ENCODE measurements at regions not wholly inside any gene's neighbourhood (a gene's known extent, or its start where the extent isn't known, plus 50 kb on each side); places are given as distances from the start of the nearest gene placed in this dataset.

DNA sequence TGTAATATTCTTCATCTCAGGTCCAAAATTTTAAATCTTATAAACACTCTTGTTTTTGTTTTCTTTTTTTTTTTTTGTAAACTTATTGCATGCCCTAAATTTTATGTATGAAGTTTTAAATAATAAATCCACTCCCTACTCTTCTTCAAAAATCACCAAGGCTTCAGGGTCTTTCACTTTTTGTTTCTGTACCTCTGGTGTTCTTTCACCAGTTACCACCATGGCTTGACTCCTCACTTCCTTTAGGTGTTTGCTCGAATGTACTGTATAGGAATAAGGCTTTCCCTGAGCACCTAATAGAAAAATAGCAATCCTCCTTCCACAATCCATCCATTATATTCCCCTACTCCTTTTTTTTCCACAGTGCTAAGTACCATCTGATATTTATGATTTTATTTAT is 962.8 kb upstream of the POT1 start:
- no peaks in the 10 kb centered on the region for H3K27me3 ChIP-seq (ENCODE audit: control insufficient read depth, insufficient read depth, low read length)
- H3K36me3 ChIP-seq (ENCODE audit: control insufficient read depth, insufficient read depth, low read length), result no peaks in the 10 kb centered on the region
- H3K9me3 ChIP-seq (ENCODE audit: control insufficient read depth, insufficient read depth, low read length), result no peaks in the 10 kb centered on the region
- H3K4me1 ChIP-seq (ENCODE audit: control insufficient read depth, insufficient read depth, low read length), result no peaks in the 10 kb centered on the region
- H3K27ac ChIP-seq (ENCODE audit: low read depth, low read length), result no peak overlapping the region
- WGBS (ENCODE audit: insufficient coverage), result no CpG with 5 or more reads among the region's 1 CpG
- no peak for DNase-seq (ENCODE audit: low read depth in 4 of 6, low spot score in 6 of 6)
- H3K4me3 ChIP-seq (ENCODE audit: low read depth, low read length), result no peak overlapping the region

DNA sequence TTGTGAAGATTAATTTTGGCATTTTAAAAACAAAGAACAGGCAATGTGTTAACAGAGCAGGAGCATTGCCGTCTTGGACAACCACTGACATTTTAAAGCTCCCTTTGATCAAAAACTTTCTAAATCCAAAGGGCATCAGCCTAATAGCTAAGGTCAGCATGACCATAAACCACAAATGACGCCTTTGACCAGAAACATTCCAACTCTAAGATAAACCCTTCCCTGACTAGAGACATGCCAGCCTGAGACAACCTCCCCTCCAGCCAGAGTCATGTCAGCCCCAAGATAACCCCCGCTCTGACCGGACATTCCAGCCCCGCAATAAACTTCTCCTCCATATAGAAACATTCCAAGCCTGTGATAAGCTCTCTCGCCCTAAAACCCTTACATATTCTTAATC is 949.4 kb upstream of the POT1 start:
- Histone ChIP-seq H3K4me1 (ENCODE audit: control insufficient read depth, insufficient read depth, low read length) (no peaks in the 10 kb centered on the region), H3K9me3 (ENCODE audit: control insufficient read depth, insufficient read depth, low read length) (peaks cover 1% of the 10 kb centered on the region), H3K27me3 (ENCODE audit: control insufficient read depth, insufficient read depth, low read length) (no peaks in the 10 kb centered on the region), H3K27ac (ENCODE audit: low read depth, low read length) (no peak overlapping the region), H3K36me3 (ENCODE audit: control insufficient read depth, insufficient read depth, low read length) (no peaks in the 10 kb centered on the region), H3K4me3 (ENCODE audit: low read depth, low read length) (no peak overlapping the region)
- no peak for DNase-seq (ENCODE audit: low read depth in 4 of 6, low spot score in 6 of 6)
- 88% methylated on average over 2 of the region's 6 CpGs for WGBS (ENCODE audit: insufficient coverage)

DNA sequence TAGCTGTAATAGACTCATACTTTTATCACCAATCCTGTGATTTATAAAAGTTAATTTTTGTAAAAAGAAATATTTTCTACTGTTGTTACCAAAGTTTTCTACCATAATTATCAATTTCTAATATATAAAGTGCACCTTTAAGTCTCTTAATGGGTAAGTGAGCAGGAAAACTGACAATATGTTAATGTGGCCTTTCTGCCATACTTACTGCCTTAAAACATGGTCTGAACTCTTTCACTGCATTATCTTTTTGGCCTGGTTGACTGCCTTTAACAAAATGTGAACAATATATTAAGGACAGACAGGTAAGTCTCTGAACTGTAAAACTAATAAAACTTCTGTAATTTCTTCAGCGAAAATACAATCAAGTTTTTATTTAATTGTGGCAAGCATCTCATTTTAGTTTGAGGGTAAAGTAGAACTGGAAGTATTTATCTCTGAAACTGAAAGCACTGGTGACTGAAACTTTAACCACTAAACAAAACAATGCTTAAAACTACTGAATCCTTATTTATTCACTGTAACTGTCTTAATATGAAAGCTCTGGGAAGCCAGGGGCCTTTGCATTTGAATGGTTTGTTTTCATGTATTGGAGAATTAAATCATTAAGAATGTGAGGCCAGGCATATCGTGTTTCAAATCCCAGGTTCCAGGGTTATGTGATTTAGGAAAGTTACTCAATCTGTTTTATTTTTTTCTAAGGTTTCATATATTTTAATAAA is 948.8 kb upstream of the POT1 start:
- Histone ChIP-seq H3K4me1 (ENCODE audit: control insufficient read depth, insufficient read depth, low read length) (no peaks in the 10 kb centered on the region), H3K27ac (ENCODE audit: low read depth, low read length) (no peak overlapping the region), H3K36me3 (ENCODE audit: control insufficient read depth, insufficient read depth, low read length) (no peaks in the 10 kb centered on the region), H3K9me3 (ENCODE audit: control insufficient read depth, insufficient read depth, low read length) (peaks cover 1% of the 10 kb centered on the region), H3K4me3 (ENCODE audit: low read depth, low read length) (no peak overlapping the region), H3K27me3 (ENCODE audit: control insufficient read depth, insufficient read depth, low read length) (no peaks in the 10 kb centered on the region)
- WGBS (ENCODE audit: insufficient coverage), result no CpG with 5 or more reads among the region's 2 CpGs
- DNase-seq (ENCODE audit: low read depth in 4 of 6, low spot score in 6 of 6), result no peak

DNA sequence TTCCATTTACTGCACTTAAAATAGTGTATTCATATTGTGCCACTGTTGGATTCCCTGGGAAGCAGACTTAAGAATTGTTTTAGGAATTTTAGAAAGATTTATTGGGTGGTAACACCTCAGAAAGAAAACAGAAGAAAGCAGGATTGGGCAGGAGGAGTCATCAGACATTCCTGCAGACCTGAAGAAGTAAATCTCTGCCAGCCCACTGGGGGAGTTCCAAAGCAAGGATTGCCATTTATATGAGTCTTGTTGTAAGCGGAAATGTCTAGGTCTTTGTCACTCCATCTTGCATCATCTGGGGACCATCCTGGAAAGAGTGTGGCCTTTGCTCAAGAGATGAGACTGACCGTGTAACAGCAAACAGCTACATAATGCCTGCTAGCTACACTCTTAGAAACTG is 947.6 kb upstream of the POT1 start:
- WGBS (ENCODE audit: insufficient coverage), result 100% methylated on average over 1 of the region's 2 CpGs
- H3K27me3 ChIP-seq (ENCODE audit: control insufficient read depth, insufficient read depth, low read length), result no peaks in the 10 kb centered on the region

DNA sequence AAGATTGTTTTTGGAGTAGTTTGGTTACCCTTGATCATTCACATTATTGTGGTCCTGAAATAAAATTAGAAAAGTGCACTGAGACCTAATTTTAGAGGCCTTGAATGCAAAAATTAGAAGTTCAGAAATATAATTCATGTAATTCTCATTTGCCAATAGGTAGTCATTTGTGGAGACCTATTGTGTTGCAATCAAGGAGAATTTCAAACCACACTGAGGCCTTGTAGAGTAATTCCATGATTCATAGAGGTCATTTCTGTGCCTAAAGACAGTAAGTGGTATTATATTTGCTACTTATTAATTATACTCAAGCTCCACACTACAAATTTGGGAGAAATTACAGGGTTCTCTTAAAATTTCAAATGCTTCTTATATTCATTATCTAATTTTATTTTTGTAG is 946.8 kb upstream of the POT1 start:
- no peaks in the 10 kb centered on the region for H3K36me3 ChIP-seq (ENCODE audit: control insufficient read depth, insufficient read depth, low read length)
- no peak overlapping the region for H3K4me3 ChIP-seq (ENCODE audit: low read depth, low read length)

More for the DNA sequence above, 947.6 kb upstream of the POT1 start:
- H3K9me3 ChIP-seq (ENCODE audit: control insufficient read depth, insufficient read depth, low read length), result peaks cover 1% of the 10 kb centered on the region
- H3K36me3 ChIP-seq (ENCODE audit: control insufficient read depth, insufficient read depth, low read length), result no peaks in the 10 kb centered on the region
- H3K4me1 ChIP-seq (ENCODE audit: control insufficient read depth, insufficient read depth, low read length), result no peaks in the 10 kb centered on the region
- H3K27ac ChIP-seq (ENCODE audit: low read depth, low read length), result no peak overlapping the region
- no peak overlapping the region for H3K4me3 ChIP-seq (ENCODE audit: low read depth, low read length)
- no peak for DNase-seq (ENCODE audit: low read depth in 4 of 6, low spot score in 6 of 6)

DNA sequence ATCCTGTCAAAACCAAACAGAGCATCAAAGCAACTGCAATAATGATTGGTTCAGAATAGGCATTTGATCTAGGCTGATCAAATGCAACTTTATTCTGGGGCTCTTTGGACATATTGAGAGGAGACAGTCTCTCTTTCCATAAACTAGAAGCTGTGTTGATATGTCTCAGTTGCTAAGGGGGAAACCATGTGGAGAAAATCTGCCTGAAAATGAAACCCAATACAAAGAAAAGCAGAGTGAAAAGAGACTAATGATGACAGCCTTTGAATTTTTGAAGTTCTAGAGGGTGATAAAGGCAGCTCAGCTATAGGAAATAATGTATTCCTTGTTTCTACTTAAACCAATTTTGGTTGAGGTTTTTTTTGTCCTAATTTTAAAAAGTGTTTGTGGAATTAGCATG is 941.8 kb upstream of the POT1 start:
- DNase-seq (ENCODE audit: low read depth in 4 of 6, low spot score in 6 of 6), result no peak
- no peaks in the 10 kb centered on the region for H3K4me1 ChIP-seq (ENCODE audit: control insufficient read depth, insufficient read depth, low read length)
- no peaks in the 10 kb centered on the region for H3K36me3 ChIP-seq (ENCODE audit: control insufficient read depth, insufficient read depth, low read length)
- no peak overlapping the region for H3K27ac ChIP-seq (ENCODE audit: low read depth, low read length)
- no peaks in the 10 kb centered on the region for H3K27me3 ChIP-seq (ENCODE audit: control insufficient read depth, insufficient read depth, low read length)
- no peak overlapping the region for H3K4me3 ChIP-seq (ENCODE audit: low read depth, low read length)
- H3K9me3 ChIP-seq (ENCODE audit: control insufficient read depth, insufficient read depth, low read length), result no peaks in the 10 kb centered on the region

More for the DNA sequence above, 946.8 kb upstream of the POT1 start:
- H3K9me3 ChIP-seq (ENCODE audit: control insufficient read depth, insufficient read depth, low read length), result peaks cover 1% of the 10 kb centered on the region
- H3K27me3 ChIP-seq (ENCODE audit: control insufficient read depth, insufficient read depth, low read length), result no peaks in the 10 kb centered on the region
- H3K4me1 ChIP-seq (ENCODE audit: control insufficient read depth, insufficient read depth, low read length), result no peaks in the 10 kb centered on the region
- DNase-seq (ENCODE audit: low read depth in 4 of 6, low spot score in 6 of 6), result no peak
- no peak overlapping the region for H3K27ac ChIP-seq (ENCODE audit: low read depth, low read length)

DNA sequence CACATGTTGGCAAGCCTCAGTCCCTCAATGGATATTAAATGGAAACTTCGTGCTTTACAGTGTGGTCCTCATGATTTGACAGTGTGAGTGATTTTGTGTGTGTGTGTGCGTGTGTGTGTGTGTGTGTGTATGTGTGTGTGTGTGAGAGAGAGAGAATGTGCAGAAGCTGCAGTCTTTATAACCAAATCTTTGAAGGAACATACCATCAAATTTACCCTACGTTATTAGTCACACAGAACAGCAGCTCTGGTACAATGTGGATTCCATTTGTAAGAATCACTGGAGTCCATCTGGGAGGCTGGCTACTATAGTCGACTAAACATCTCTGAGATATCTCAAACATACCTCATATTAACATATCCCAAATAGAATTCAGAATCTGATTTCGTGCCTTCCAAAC is 928.0 kb upstream of the POT1 start:
- Histone ChIP-seq H3K9me3 (ENCODE audit: control insufficient read depth, insufficient read depth, low read length) (peaks cover 2% of the 10 kb centered on the region), H3K36me3 (ENCODE audit: control insufficient read depth, insufficient read depth, low read length) (no peaks in the 10 kb centered on the region), H3K27me3 (ENCODE audit: control insufficient read depth, insufficient read depth, low read length) (no peaks in the 10 kb centered on the region), H3K27ac (ENCODE audit: low read depth, low read length) (no peak overlapping the region), H3K4me1 (ENCODE audit: control insufficient read depth, insufficient read depth, low read length) (no peaks in the 10 kb centered on the region), H3K4me3 (ENCODE audit: low read depth, low read length) (no peak overlapping the region)
- WGBS (ENCODE audit: insufficient coverage), result 80% methylated on average over 1 of the region's 5 CpGs
- DNase-seq (ENCODE audit: low read depth in 4 of 6, low spot score in 6 of 6), result no peak

DNA sequence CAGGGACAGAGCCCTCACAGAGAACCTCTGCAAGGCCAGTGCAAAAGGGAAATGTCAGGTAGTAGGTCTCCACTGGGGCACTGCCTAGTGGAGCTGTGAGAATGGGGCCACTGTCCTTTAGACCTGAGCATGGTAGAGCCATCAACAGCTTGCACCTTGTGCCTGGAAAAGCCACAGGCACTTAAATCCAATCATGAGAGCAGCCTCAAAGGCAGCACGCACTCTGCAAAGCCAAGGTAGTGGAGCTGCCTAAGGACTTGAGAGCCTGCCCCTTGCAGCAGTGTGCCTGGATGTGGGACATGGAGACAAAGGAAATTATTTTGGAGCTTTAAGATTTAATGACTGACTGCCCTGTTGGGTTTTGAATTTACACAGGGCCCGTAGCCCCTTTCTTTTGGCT is 918.5 kb upstream of the POT1 start:
- 100% methylated on average over 1 of the region's 2 CpGs for WGBS (ENCODE audit: insufficient coverage)
- Histone ChIP-seq H3K27me3 (ENCODE audit: control insufficient read depth, insufficient read depth, low read length) (no peaks in the 10 kb centered on the region), H3K36me3 (ENCODE audit: control insufficient read depth, insufficient read depth, low read length) (no peaks in the 10 kb centered on the region), H3K9me3 (ENCODE audit: control insufficient read depth, insufficient read depth, low read length) (peaks cover 1% of the 10 kb centered on the region), H3K4me1 (ENCODE audit: control insufficient read depth, insufficient read depth, low read length) (no peaks in the 10 kb centered on the region), H3K4me3 (ENCODE audit: low read depth, low read length) (no peak overlapping the region), H3K27ac (ENCODE audit: low read depth, low read length) (no peak overlapping the region)
- DNase-seq (ENCODE audit: low read depth in 4 of 6, low spot score in 6 of 6), result no peak

DNA sequence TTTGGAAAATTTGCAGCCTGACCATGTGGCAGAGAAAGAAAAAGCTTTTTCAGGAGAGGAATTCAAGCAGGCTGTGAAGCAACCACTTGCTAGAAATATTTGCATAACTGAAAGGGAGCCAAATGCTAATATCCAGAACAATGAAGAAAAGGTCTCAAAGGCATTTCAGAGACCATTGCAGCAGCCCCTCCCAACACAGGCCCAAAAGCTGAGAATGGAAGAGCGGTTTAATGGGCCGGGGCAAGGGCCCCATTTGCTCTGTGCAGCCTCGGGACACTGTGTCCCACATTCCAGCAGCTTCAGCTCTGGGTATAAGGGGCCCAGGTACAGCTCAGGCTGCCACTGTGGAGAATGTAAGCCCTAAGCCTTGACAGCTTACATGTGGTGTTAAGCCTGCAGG is 918.1 kb upstream of the POT1 start:
- DNase-seq (ENCODE audit: low read depth in 4 of 6, low spot score in 6 of 6), result peak in 2 of 6 donors; percentile 1 to 8
- no peaks in the 10 kb centered on the region for H3K4me1 ChIP-seq (ENCODE audit: control insufficient read depth, insufficient read depth, low read length)
- no peak overlapping the region for H3K4me3 ChIP-seq (ENCODE audit: low read depth, low read length)
- WGBS (ENCODE audit: insufficient coverage), result 34% methylated on average over 3 of the region's 3 CpGs
- no peaks in the 10 kb centered on the region for H3K36me3 ChIP-seq (ENCODE audit: control insufficient read depth, insufficient read depth, low read length)
- H3K9me3 ChIP-seq (ENCODE audit: control insufficient read depth, insufficient read depth, low read length), result peaks cover 1% of the 10 kb centered on the region
- H3K27me3 ChIP-seq (ENCODE audit: control insufficient read depth, insufficient read depth, low read length), result no peaks in the 10 kb centered on the region
- H3K27ac ChIP-seq (ENCODE audit: low read depth, low read length), result no peak overlapping the region

DNA sequence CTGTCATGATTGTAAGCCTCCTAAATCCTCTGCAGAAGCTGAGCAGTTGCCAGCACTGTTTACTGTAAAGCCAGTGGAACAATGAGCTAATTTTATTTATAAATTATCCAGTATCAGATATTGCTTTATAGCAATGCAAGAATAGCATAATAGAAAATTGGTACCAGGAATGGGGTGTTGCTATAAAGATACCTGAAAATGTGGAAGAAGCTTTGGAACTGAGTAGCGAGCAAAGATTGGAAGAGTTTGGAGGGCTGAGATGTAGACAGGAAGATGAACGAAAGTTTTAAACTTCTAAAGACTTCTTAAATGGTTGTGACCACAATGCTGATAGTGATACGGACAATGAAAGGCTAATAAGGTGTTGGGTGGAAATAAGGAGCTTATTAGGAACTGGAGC is 917.4 kb upstream of the POT1 start:
- Histone ChIP-seq H3K4me3 (ENCODE audit: low read depth, low read length) (no peak overlapping the region), H3K36me3 (ENCODE audit: control insufficient read depth, insufficient read depth, low read length) (no peaks in the 10 kb centered on the region), H3K27me3 (ENCODE audit: control insufficient read depth, insufficient read depth, low read length) (no peaks in the 10 kb centered on the region), H3K4me1 (ENCODE audit: control insufficient read depth, insufficient read depth, low read length) (no peaks in the 10 kb centered on the region), H3K9me3 (ENCODE audit: control insufficient read depth, insufficient read depth, low read length) (peaks cover 1% of the 10 kb centered on the region), H3K27ac (ENCODE audit: low read depth, low read length) (no peak overlapping the region)
- 98% methylated on average over 3 of the region's 3 CpGs for WGBS (ENCODE audit: insufficient coverage)
- DNase-seq (ENCODE audit: low read depth in 4 of 6, low spot score in 6 of 6), result no peak
